ENCODE measurements at regions not wholly inside any gene's neighbourhood (a gene's known extent, or its start where the extent isn't known, plus 50 kb on each side); places are given as distances from the start of the nearest gene placed in this dataset.

DNA sequence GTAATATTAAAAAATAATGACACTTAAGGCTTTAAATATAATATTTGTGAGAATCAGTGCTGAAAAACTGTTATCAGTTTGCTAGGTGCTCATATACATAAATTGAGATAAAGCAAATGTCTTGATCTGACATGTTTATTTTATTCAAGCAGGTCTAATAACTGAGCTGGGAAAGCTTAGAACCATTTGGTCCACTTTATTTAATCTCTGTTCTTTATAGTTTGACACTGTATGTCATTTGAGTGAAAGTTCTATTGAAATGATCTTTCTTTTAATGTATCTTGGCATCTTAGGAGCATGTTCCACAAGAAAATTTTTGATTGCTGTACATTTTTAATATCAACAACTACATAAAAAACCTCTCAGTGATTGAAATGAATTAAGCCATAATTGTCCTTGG is 772.0 kb upstream of the NRSN1 start:
- no peak for TF ChIP-seq CTCF (IDR thresholded peaks at IDR 0.05)
- TF ChIP-seq POLR2A (IDR thresholded peaks at IDR 0.05), result no peak

All from thyroid gland (tissue), 4 donors.